Activated T-helper 17 cell treated with anti-CD3 and anti-CD28 coated beads, Interleukin-2, amount 50 U/mL, for 72 hours (primary cell): ENCODE measurements at regions not wholly inside any gene's neighbourhood (a gene's known extent, or its start where the extent isn't known, plus 50 kb on each side); places are given as distances from the start of the nearest gene placed in this dataset.

Source experiments
- ATAC-seq: fragments of 150-1000 bp; cut with Tn5 transposase; replicated peaks from 2 replicates; pipeline ENCODE4 v1.10.0; 2021; ENCODE audit warnings: mild to moderate bottlenecking, moderate library complexity
- H3K27ac Mint-ChIP-seq: one replicate; pipeline ENCODE4 v1.8.0; 2022; ENCODE audit warnings: mixed read lengths
- H3K27me3 Mint-ChIP-seq: one replicate; pipeline ENCODE4 v1.8.0; 2022; ENCODE audit warnings: mixed read lengths
- H3K36me3 Mint-ChIP-seq: one replicate; pipeline ENCODE4 v1.8.0; 2022; ENCODE audit warnings: low read depth, mild to moderate bottlenecking, mixed read lengths
- H3K4me1 Mint-ChIP-seq: one replicate; pipeline ENCODE4 v1.8.0; 2022; ENCODE audit warnings: mixed read lengths
- H3K4me3 Mint-ChIP-seq: one replicate; pipeline ENCODE4 v1.8.0; 2022; ENCODE audit warnings: mild to moderate bottlenecking, mixed read lengths
- H3K9me3 Mint-ChIP-seq: one replicate; pipeline ENCODE4 v1.8.0; 2022; ENCODE audit warnings: mixed read lengths

DNA sequence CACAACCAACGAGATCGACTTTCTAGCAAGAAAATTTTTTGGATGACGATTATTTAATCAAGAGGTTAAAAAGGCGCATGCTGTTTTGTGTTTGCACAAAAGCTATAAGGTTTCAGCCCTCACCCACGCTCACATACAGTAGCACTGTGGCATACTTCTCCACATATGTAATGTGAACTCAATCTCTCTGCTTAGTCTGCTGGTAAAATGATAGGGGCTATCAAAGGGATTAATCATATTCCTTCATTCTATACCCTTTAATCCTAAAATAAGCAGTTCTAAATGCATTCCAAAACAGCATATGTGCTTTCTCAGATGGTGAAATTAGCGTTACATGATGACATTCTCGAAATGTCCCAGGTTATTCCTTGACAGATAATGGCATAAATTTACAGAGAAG is 196.9 kb upstream of the PRICKLE2 start:
- H3K4me1 Mint-ChIP-seq = no peaks in the 10 kb centered on the region
- H3K27me3 Mint-ChIP-seq = peaks cover 17% of the 10 kb centered on the region
- no peaks in the 10 kb centered on the region for H3K36me3 Mint-ChIP-seq

DNA sequence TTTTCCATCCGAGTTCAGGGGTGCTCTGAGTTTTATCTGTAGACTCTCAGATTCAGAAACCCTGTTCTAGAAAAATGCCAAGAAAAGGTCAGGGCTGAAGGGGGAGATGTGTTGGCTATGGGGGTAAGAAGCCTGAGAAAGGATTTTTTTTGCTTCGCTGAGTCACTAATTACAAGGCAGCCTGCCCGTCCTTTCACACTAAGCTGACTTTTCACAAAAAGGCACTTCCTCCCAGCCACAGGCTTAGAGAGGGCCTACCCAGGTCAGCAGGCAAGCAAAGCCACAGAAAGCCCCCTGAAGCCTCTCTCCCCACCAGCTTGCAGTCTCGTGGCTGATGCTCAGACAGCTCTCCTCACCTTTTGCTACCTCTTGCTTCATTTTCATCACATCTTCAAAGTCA is 192.6 kb upstream of the PRICKLE2 start:
- Mint-ChIP-seq H3K36me3 (no peaks in the 10 kb centered on the region), H3K4me1 (no peaks in the 10 kb centered on the region)
- no peak for ATAC-seq

More for the DNA sequence above, 196.9 kb upstream of the PRICKLE2 start:
- Mint-ChIP-seq H3K4me3 (no peak overlapping the region), H3K27ac (no peak overlapping the region), H3K9me3 (no peaks in the 10 kb centered on the region)
- no peak for ATAC-seq

DNA sequence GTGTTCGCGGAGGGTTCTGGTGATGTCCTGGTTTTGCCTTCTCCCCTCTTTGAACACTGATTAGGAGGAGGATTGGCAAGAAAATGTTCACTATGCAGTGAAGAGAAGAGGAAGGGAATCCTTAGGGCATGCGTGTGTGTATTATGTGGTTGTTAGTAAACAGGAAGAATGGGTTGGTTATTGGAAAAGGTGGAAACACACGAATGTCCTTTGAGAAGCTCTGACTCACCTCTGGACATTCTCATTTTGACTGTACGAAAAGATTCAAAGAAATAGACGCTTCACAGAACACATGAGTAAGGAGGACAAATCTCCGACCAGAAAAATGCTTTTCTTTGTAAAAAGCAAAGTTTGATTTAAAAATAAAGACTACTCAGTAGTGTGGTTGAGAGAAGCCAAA is 188.8 kb upstream of the PRICKLE2 start:
- no peak for ATAC-seq
- Mint-ChIP-seq H3K4me1 (no peaks in the 10 kb centered on the region), H3K27me3 (peaks cover 14% of the 10 kb centered on the region), H3K4me3 (no peak overlapping the region), H3K36me3 (no peaks in the 10 kb centered on the region), H3K9me3 (peaks cover 4% of the 10 kb centered on the region), H3K27ac (no peak overlapping the region)

More for the DNA sequence above, 192.6 kb upstream of the PRICKLE2 start:
- Mint-ChIP-seq H3K4me3 (no peak overlapping the region), H3K27me3 (peaks cover 21% of the 10 kb centered on the region), H3K27ac (no peak overlapping the region), H3K9me3 (peaks cover 4% of the 10 kb centered on the region)

DNA sequence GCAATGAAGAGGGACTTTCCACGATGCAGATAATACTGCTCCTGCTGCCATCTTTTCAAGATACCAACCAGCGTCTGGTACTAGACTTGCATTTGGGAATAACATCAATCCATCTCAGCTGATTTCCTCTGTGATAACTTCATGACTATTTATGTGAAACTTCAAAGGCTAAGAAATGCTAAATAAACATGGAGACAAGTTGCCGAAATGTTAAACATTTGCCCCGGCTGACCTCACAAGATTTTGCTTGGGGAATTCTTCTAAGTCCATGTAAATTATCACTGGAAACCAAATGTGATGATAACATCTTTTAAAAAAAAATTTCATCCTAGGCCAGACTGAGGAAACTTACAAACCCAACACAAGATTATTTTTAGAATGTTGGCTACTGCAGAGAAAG is 185.8 kb upstream of the PRICKLE2 start:
- Mint-ChIP-seq H3K27me3 (peaks cover 21% of the 10 kb centered on the region), H3K4me1 (no peaks in the 10 kb centered on the region), H3K4me3 (no peak overlapping the region), H3K36me3 (no peaks in the 10 kb centered on the region), H3K9me3 (peaks cover 4% of the 10 kb centered on the region), H3K27ac (no peak overlapping the region)
- no peak for ATAC-seq

DNA sequence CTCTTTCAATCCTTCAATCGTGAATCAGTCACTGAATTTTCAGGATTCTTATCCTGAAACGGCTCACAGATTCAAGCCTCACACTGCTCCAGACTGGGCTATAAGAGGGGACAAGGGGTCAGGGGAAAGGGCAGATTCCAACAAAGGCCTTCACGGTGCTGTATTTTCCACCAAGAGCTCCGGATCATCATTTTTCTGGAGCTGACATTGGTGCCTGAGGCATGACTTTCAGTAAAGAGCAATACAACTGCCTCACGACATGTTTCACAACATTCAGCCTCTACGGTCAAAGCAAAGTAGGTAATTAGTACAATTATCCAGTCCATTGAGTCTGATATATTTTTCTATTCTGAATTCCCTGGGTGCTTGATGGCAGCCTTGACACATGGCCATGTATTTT is 185.0 kb upstream of the PRICKLE2 start:
- Mint-ChIP-seq H3K4me3 (no peak overlapping the region), H3K4me1 (no peaks in the 10 kb centered on the region), H3K27ac (no peak overlapping the region), H3K36me3 (no peaks in the 10 kb centered on the region), H3K27me3 (peaks cover 17% of the 10 kb centered on the region), H3K9me3 (no peaks in the 10 kb centered on the region)
- no peak for ATAC-seq

DNA sequence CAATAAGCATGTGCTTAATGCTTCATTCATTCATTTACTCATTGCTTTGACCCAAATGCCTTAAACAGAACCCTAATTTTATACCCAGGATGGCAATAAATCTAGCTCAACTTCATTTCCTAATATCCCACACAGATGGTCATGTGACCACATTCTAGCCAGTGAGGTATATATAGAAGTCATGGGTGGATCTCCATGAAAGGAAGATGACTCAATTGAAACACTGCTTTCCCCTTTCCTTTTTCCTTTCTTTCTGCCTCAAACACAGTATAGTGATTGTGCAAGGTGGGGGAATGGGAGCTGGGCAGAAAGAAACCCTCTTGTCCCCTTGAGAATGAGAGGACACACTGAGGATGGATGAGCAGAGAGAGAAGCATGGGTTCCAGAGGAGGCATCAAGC is 183.5 kb upstream of the PRICKLE2 start:
- no peak overlapping the region for H3K4me3 Mint-ChIP-seq
- H3K4me1 Mint-ChIP-seq = no peaks in the 10 kb centered on the region
- no peak for ATAC-seq
- no peaks in the 10 kb centered on the region for H3K9me3 Mint-ChIP-seq
- H3K27me3 Mint-ChIP-seq = peaks cover 13% of the 10 kb centered on the region
- H3K27ac Mint-ChIP-seq = no peak overlapping the region
- H3K36me3 Mint-ChIP-seq = no peaks in the 10 kb centered on the region

DNA sequence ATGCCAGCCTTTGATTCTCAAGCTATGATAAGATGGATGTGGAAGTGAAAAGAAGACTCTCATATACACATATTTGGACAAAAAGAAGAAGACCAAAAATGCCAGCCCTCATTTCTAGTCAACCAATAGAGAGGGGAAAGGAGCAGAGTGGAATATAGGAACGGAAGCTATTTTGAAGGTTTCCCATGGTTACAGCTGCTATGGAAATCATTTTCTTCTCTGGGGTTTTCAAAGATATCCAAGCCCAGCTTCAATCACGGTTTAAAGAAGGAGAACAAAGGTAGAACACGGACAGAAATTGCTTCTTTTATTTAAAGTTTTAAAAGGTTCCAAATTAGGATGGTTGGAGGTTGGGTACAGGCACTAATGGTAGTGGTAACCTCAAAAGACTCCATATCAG is 181.0 kb upstream of the PRICKLE2 start:
- H3K9me3 Mint-ChIP-seq = no peaks in the 10 kb centered on the region
- no peak overlapping the region for H3K4me3 Mint-ChIP-seq
- no peaks in the 10 kb centered on the region for H3K4me1 Mint-ChIP-seq
- H3K27ac Mint-ChIP-seq = no peak overlapping the region
- peaks cover 7% of the 10 kb centered on the region for H3K27me3 Mint-ChIP-seq
- no peak for ATAC-seq
- no peaks in the 10 kb centered on the region for H3K36me3 Mint-ChIP-seq

DNA sequence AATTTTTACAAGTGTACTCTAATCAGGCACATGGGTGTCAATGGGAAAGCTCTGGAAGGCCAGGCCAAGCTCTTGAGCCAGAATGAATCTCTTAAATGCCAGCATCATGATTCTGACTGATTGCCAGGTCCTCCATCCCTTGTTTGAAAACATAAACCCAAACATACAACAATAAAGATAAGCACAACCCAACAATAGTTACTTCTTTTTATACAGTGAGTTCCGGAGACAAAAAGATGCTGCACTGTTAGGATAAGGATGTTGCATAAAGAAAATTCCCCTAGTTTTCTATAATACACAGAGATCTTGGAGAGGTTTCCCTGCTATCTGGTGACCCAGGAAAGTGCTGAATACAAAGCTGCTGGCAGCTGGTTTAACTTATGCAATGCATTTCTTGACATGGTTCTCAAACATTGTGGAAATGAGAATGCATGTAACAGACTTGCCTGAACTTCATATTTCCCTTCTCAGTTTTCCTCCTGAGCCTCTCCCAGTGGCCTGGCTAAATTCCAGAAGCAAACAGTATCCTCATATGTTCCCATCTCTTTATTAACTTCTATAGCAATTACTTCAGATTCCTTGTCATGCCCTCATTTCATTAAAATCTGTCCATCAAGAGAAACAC is 180.1 kb upstream of the PRICKLE2 start:
- Mint-ChIP-seq H3K27ac (no peak overlapping the region), H3K4me3 (no peak overlapping the region), H3K36me3 (no peaks in the 10 kb centered on the region), H3K4me1 (no peaks in the 10 kb centered on the region), H3K27me3 (peaks cover 7% of the 10 kb centered on the region), H3K9me3 (no peaks in the 10 kb centered on the region)
- ATAC-seq = no peak

DNA sequence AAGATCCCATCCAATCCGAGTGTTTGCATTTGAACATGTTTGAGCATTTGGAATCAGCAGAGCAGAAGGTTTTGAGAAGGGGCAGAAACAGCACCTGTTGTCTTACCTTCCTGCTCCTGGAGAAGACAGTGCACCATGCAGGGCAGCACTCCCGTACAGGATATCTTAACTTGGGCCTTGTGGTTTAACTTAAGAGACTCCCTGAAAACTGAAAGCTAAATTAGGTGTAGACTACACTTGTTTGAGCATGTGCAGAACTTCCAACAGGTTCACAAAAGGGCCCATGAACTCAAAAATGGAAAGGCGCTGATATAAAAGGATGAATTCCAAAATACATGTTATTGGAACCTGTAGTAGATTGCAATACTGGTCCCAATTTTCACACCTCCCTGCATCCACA is 175.4 kb upstream of the PRICKLE2 start:
- Mint-ChIP-seq H3K27ac (no peak overlapping the region), H3K27me3 (no peaks in the 10 kb centered on the region), H3K4me1 (no peaks in the 10 kb centered on the region), H3K4me3 (no peak overlapping the region), H3K36me3 (no peaks in the 10 kb centered on the region), H3K9me3 (no peaks in the 10 kb centered on the region)
- no peak for ATAC-seq

DNA sequence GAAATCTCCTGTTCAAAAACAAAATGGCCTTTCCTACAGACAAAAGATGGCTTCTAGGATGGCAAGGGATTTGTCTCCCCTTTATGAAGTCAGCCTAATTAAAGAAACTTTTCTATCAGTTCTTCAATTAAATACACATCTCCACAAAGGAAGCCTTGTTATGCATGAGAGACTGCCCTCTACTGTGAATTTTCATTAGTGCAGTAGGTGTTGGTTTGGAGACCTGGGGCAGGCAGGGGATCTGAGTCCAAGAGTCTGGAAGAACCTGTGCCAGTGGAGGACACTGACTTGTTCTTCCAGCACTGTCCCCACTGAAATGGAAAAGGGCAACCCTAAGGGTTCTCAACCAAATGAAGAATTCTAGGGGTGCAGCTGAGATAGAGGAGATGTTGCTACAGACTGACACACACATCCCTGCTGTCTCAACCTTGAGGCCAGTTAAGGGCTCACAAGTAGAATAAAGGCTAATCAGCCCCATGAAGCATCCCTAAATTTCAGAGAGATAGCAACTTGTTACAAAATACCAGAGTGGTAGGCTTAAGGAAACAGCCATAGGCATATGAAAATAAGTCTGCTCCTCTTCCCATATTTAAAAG is 174.0 kb upstream of the PRICKLE2 start:
- no peak for ATAC-seq
- no peaks in the 10 kb centered on the region for H3K9me3 Mint-ChIP-seq
- H3K4me3 Mint-ChIP-seq = no peak overlapping the region
- H3K36me3 Mint-ChIP-seq = no peaks in the 10 kb centered on the region
- H3K27me3 Mint-ChIP-seq = no peaks in the 10 kb centered on the region
- H3K27ac Mint-ChIP-seq = no peak overlapping the region
- no peaks in the 10 kb centered on the region for H3K4me1 Mint-ChIP-seq

DNA sequence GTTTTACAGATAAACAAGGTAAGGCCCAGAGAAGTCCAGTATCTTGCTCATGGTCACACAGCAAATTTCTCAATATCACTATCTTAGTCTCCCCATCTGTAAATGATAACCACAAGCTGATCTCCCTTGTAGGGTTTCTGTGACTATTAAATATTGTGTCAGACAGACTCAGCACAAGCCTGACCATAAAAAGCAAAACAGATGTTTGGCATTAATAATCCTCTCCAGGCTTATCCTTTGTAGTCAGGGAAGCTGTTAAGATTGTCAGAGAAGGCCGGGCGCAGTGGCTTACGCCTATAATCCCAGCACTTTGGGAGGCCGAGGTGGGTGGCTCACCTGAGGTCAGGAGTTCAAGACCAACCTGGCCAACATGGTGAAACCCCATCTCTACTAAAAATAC is 173.2 kb upstream of the PRICKLE2 start:
- no peaks in the 10 kb centered on the region for H3K27me3 Mint-ChIP-seq
- H3K9me3 Mint-ChIP-seq = no peaks in the 10 kb centered on the region
- no peak overlapping the region for H3K4me3 Mint-ChIP-seq
- no peaks in the 10 kb centered on the region for H3K36me3 Mint-ChIP-seq
- no peaks in the 10 kb centered on the region for H3K4me1 Mint-ChIP-seq
- no peak for ATAC-seq
- H3K27ac Mint-ChIP-seq = no peak overlapping the region

DNA sequence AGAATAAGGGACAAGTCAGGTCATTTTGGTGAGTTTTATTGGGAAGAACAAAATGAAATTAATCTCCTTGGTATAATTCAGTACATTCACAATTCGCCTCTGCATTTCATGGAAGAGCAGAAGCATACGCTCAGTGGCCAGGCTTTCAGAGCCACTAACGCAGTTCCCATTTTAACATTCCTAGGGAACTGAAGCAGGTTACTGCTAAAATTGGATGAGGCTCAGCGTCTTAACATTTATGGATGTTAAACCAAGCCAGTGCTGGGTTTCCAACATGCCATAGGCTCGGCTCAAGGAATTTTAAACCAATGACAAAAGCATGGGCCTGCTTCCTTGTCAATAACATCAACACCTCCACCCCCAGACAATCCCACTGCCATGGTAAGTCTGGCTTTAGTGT is 172.7 kb upstream of the PRICKLE2 start:
- no peak for ATAC-seq
- no peak overlapping the region for H3K4me3 Mint-ChIP-seq
- no peaks in the 10 kb centered on the region for H3K4me1 Mint-ChIP-seq
- no peak overlapping the region for H3K27ac Mint-ChIP-seq
- H3K9me3 Mint-ChIP-seq = no peaks in the 10 kb centered on the region
- no peaks in the 10 kb centered on the region for H3K36me3 Mint-ChIP-seq
- H3K27me3 Mint-ChIP-seq = no peaks in the 10 kb centered on the region

DNA sequence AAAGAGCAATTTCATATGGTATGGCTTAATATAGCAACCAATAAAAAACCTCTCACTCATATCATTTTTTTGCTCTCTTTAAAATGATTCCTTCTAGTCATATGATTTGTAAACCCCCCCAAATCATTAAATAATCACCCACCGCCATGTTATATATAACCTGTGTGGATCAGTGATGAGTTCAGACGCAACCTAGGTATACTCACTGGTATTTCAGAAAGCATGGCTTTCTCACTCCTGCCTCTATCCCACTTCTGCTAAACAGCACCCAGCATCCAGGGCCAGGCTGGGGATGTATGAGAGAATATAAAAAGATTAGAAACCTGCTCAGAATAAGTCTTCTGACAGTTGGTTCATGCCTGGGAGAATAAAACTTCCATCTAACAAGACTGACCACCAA is 172.3 kb upstream of the PRICKLE2 start:
- Mint-ChIP-seq H3K36me3 (no peaks in the 10 kb centered on the region), H3K4me3 (no peak overlapping the region), H3K4me1 (no peaks in the 10 kb centered on the region), H3K27me3 (no peaks in the 10 kb centered on the region), H3K27ac (no peak overlapping the region), H3K9me3 (no peaks in the 10 kb centered on the region)
- ATAC-seq = no peak

DNA sequence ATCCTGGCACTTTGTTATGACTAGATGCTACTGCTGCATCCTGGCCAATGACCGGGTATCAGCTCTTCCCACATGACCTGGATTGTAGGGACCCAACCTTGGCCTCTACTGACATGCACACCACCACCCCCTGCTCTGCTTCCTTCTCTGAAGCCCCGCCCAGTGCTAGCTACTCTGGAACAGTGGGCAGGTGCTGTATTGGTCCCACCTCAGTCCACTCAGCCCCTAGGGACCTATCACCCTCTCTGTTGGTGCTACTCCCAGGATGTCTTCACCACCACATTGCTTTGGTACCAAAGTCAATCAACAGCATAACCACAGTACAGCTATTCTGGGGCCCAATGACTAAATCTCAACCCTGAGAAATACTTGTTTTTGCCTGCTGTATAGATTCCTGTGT is 170.2 kb upstream of the PRICKLE2 start:
- no peak overlapping the region for H3K27ac Mint-ChIP-seq
- H3K36me3 Mint-ChIP-seq = no peaks in the 10 kb centered on the region
- no peak overlapping the region for H3K4me3 Mint-ChIP-seq
- H3K9me3 Mint-ChIP-seq = no peaks in the 10 kb centered on the region
- H3K27me3 Mint-ChIP-seq = no peaks in the 10 kb centered on the region
- ATAC-seq = no peak
- no peaks in the 10 kb centered on the region for H3K4me1 Mint-ChIP-seq

DNA sequence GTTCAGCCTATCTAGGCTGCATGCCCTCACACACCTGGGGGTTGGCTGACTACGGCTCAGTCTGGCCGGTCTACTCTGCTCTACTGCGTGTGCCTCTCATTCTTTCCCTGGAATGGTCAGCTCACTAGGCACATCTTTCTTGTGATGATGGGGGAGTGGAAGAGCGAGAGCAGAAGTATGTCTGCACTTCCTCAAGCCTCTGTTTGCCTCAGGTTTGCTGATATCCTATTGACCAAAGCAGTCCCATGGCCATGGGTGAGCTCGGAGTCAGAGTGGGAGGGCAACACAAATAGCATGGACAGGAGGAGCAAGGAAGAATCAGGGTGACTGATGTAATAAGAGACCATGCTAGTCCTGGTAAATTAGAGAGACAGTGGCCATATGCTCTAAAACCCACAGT is 167.9 kb upstream of the PRICKLE2 start:
- peaks cover 4% of the 10 kb centered on the region for H3K27me3 Mint-ChIP-seq
- no peaks in the 10 kb centered on the region for H3K36me3 Mint-ChIP-seq
- no peak overlapping the region for H3K4me3 Mint-ChIP-seq
- no peak for ATAC-seq
- H3K9me3 Mint-ChIP-seq = no peaks in the 10 kb centered on the region
- H3K4me1 Mint-ChIP-seq = no peaks in the 10 kb centered on the region
- no peak overlapping the region for H3K27ac Mint-ChIP-seq

DNA sequence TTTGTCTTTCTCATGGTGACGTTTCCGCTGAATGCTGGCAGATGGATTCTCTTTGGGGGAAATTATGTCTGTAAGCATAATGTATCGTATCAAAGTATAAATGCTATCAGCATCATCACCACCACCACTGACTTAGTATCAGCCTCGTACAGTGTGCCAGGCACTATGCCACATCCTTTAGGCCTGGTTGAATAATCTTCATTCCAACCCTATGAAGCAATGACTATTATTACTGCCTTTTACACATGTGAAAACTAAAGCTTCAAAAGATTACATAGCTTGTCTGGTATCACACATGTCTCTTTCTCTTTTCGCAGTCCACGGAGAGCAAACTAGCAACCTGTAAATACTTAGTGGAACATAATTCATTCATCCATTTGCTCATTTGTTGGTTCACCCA is 166.7 kb upstream of the PRICKLE2 start:
- peaks cover 8% of the 10 kb centered on the region for H3K27me3 Mint-ChIP-seq
- no peaks in the 10 kb centered on the region for H3K4me1 Mint-ChIP-seq
- ATAC-seq = no peak
- no peaks in the 10 kb centered on the region for H3K9me3 Mint-ChIP-seq
- no peak overlapping the region for H3K27ac Mint-ChIP-seq
- H3K36me3 Mint-ChIP-seq = no peaks in the 10 kb centered on the region
- no peak overlapping the region for H3K4me3 Mint-ChIP-seq
